Activated T-cell treated with anti-CD3 and anti-CD28 coated beads, Interleukin-2, amount 50 U/mL, for 1 hour (primary cell): ENCODE measurements at regions not wholly inside any gene's neighbourhood (a gene's known extent, or its start where the extent isn't known, plus 50 kb on each side); places are given as distances from the start of the nearest gene placed in this dataset.

Source experiments
- DNase-seq: peaks from one replicate; pipeline ENCODE4 v3.0.0-alpha.2; 2020

- no peak for DNase-seq
Observed at GRCh38 chr5:54671681-54672080, 154.1 kb downstream of the SNX18 start.

- DNase-seq: no peak
Observed at GRCh38 chr5:54671111-54671531, 153.6 kb downstream of the SNX18 start.

- DNase-seq: no peak
Observed at GRCh38 chr5:54670281-54670680, 152.7 kb downstream of the SNX18 start.

- DNase-seq: no peak
Observed at GRCh38 chr5:54669845-54670244, 152.3 kb downstream of the SNX18 start.

GRCh38 chr5:54669285-54669684 is 151.7 kb downstream of the SNX18 start:
- no peak for DNase-seq

- no peak for DNase-seq
Observed at GRCh38 chr5:54668096-54668495, 150.5 kb downstream of the SNX18 start.

GRCh38 chr5:54667136-54667535 is 149.6 kb downstream of the SNX18 start:
- no peak for DNase-seq

- no peak for DNase-seq
Observed at GRCh38 chr5:54663866-54664265, 146.3 kb downstream of the SNX18 start.

GRCh38 chr5:54661111-54661510 is 143.6 kb downstream of the SNX18 start:
- DNase-seq: no peak

GRCh38 chr5:54659700-54660131 is 142.2 kb downstream of the SNX18 start:
- DNase-seq: no peak

GRCh38 chr5:54658010-54658409 is 140.5 kb downstream of the SNX18 start:
- no peak for DNase-seq

- DNase-seq: no peak
Observed at GRCh38 chr5:54656261-54656728, 138.7 kb downstream of the SNX18 start.

- no peak for DNase-seq
Observed at GRCh38 chr5:54655761-54656160, 138.2 kb downstream of the SNX18 start.

GRCh38 chr5:54655266-54655665 is 137.7 kb downstream of the SNX18 start:
- no peak for DNase-seq

- no peak for DNase-seq
Observed at GRCh38 chr5:54653956-54654614, 136.5 kb downstream of the SNX18 start.

GRCh38 chr5:54651482-54652076 is 134.0 kb downstream of the SNX18 start:
- DNase-seq: no peak

GRCh38 chr5:54649041-54649504 is 131.5 kb downstream of the SNX18 start:
- DNase-seq: no peak

GRCh38 chr5:54646356-54647101 is 129.0 kb downstream of the SNX18 start:
- DNase-seq: peak; percentile 46

- no peak for DNase-seq
Observed at GRCh38 chr5:54645882-54646355, 128.4 kb downstream of the SNX18 start.

- no peak for DNase-seq
Observed at GRCh38 chr5:54644226-54644625, 126.7 kb downstream of the SNX18 start.

- DNase-seq: no peak
Observed at GRCh38 chr5:54643685-54644106, 126.1 kb downstream of the SNX18 start.

GRCh38 chr5:54639621-54640020 is 122.1 kb downstream of the SNX18 start:
- no peak for DNase-seq

- DNase-seq: no peak
Observed at GRCh38 chr5:54638106-54638505, 120.5 kb downstream of the SNX18 start.

GRCh38 chr5:54637654-54638053 is 120.1 kb downstream of the SNX18 start:
- no peak for DNase-seq
